K562 (cell line): ENCODE measurements at regions not wholly inside any gene's neighbourhood (a gene's known extent, or its start where the extent isn't known, plus 50 kb on each side); places are given as distances from the start of the nearest gene placed in this dataset.

Source experiments
- ATAC-seq: fragments of 200-7000 bp; cut with Tn5 transposase; 3 replicates; pipeline ENCODE4 v1.9.1; 2020; ENCODE audit warnings: moderate library complexity
- BruUV-seq: library from RNA; stranded (reverse); fragments of 400-500 nt; replicated peaks from 2 replicates; lab custom pipeline; 2021; lab: Mats Ljungman, UMichigan
- CTCF ChIA-PET: fragments of 300-600 bp; formaldehyde crosslinking; extraction: SDS; loops from one replicate; lab custom pipeline; 2021; ENCODE audit warnings: low intra/inter-chr PET ratio; lab: Yijun Ruan, JAX
- POLR2A ChIA-PET: fragments of 300-600, 350-650 bp; sonication (Branson Sonifier 250); formaldehyde crosslinking; extraction: SDS; loops from one replicate; lab custom pipeline; 2021; ENCODE audit warnings: antibody characterized with exemption, inconsistent platforms; lab: Yijun Ruan, JAX
- DNase-seq, 4 experiments: peaks; one replicate each; pipeline versions ENCODE4 v3.0.0 to v3.0.0-alpha.2; 2011 to 2018; ENCODE audit warnings: low spot score in 3 of 4, mixed read lengths in 3 of 4; ENCODE audit errors: extremely low read depth in 1 of 4
- FAIRE-seq: peaks from 2 replicates; lab custom pipeline; 2011; peaks lifted over from hg19 to GRCh38; lab: Jason Lieb, UNC
- H2AFZ ChIP-seq: 2 replicates; pipeline ENCODE4 v1.6.0; 2011; ENCODE audit warnings: low read depth, low read length, control low read depth, inconsistent platforms
- H3K27ac ChIP-seq: fragments of 200-600 bp; 3 replicates; pipeline ENCODE4 v1.8.0; 2011; ENCODE audit warnings: low read depth, mild to moderate bottlenecking, control low read depth, inconsistent platforms, low read length, moderate library complexity, mixed read lengths; ENCODE audit errors: extremely low read depth
- H3K27me3 ChIP-seq, 2 experiments: fragments of 300-600 bp in 1 of 2; 2 replicates in 1 of 2; 3 replicates in 1 of 2; pipeline versions ENCODE4 v1.6.0 to v1.8.0; 2011; ENCODE audit warnings: inconsistent platforms in 2 of 2, low read length in 2 of 2, mild to moderate bottlenecking in 1 of 2, mixed read lengths in 1 of 2, moderate library complexity in 1 of 2; ENCODE audit not compliant: control insufficient read depth in 2 of 2, insufficient read depth in 2 of 2
- H3K36me3 ChIP-seq: fragments of 300-600 bp; 3 replicates; pipeline ENCODE4 v1.8.0; 2011; ENCODE audit warnings: mild to moderate bottlenecking, low read length, inconsistent platforms; ENCODE audit not compliant: control insufficient read depth, insufficient read depth
- H3K4me1 ChIP-seq, 2 experiments: fragments of 200-600 bp in 1 of 2; replicated peaks in 1 of 2; 2 replicates in 1 of 2; 3 replicates in 1 of 2; pipeline versions ENCODE4 v1.5.1 to v1.8.0; 2011; ENCODE audit warnings: inconsistent platforms in 2 of 2, low read length in 2 of 2, mild to moderate bottlenecking in 1 of 2, mixed read lengths in 1 of 2, moderate library complexity in 1 of 2; ENCODE audit not compliant: control insufficient read depth in 2 of 2, insufficient read depth in 2 of 2
- H3K4me2 ChIP-seq: 2 replicates; pipeline ENCODE4 v1.6.1; 2011; ENCODE audit warnings: low read length, control low read depth, inconsistent platforms, mixed read lengths; ENCODE audit not compliant: insufficient read depth
- H3K4me3 ChIP-seq: fragments of 200-600 bp; sonication (generic), shearing (Covaris generic); 2 replicates; pipeline ENCODE4 v1.5.1; 2016; ENCODE audit warnings: control low read depth, inconsistent platforms
- H3K79me2 ChIP-seq: fragments of 200-600 bp; 3 replicates; pipeline ENCODE4 v1.8.0; 2011; ENCODE audit warnings: low read length, inconsistent platforms; ENCODE audit not compliant: control insufficient read depth, insufficient read depth
- H3K9ac ChIP-seq, 2 experiments: 2 replicates each; pipeline versions ENCODE4 v1.6.0 to v1.6.1; 2011; ENCODE audit warnings: low read depth in 2 of 2, low read length in 2 of 2, control low read depth in 1 of 2, inconsistent platforms in 1 of 2, mild to moderate bottlenecking in 1 of 2, mixed read lengths in 1 of 2; ENCODE audit not compliant: insufficient read depth in 1 of 2
- H3K9me1 ChIP-seq: one replicate; pipeline ENCODE4 v1.6.0; 2011; ENCODE audit warnings: inconsistent platforms, mild to moderate bottlenecking, low read length, moderate library complexity; ENCODE audit not compliant: control insufficient read depth, insufficient read depth
- H3K9me3 ChIP-seq: replicated peaks from 2 replicates; pipeline ENCODE4 v1.5.1; 2011; ENCODE audit warnings: low read depth, low read length, inconsistent platforms; ENCODE audit not compliant: control insufficient read depth, insufficient read depth
- H4K20me1 ChIP-seq: replicated peaks from 2 replicates; pipeline ENCODE4 v1.6.1; 2011; ENCODE audit warnings: low read length, inconsistent platforms, mixed read lengths; ENCODE audit not compliant: control insufficient read depth, insufficient read depth
- ELF2 ChIP-seq: fragments of 250-450 bp; sonication (Bioruptor Pico); IDR thresholded peaks from 2 replicates; pipeline ENCODE4 v1.5.0; 2021; ENCODE audit warnings: mild to moderate bottlenecking
- ZBTB11 ChIP-seq, 3 experiments: fragments of 200-800 bp in 1 of 3; fragments of 250-450 bp in 1 of 3; fragments of 450-650 bp in 1 of 3; sonication (Bioruptor Pico) in 1 of 3; sonication (Bioruptor generic) in 1 of 3; formaldehyde crosslinking in 1 of 3; IDR thresholded peaks; 2 replicates each; pipeline versions ENCODE4 v1.6.1 to v1.8.0; 2016 to 2022; ENCODE audit warnings: mild to moderate bottlenecking in 2 of 3, missing genetic modification characterization in 2 of 3, missing compliant biosample characterization in 1 of 3, moderate library complexity in 1 of 3
- WGBS: fragments of 100-300 bp; shearing (Covaris generic); methylation state at CpG from one replicate; pipeline ENCODE4 v1.1.6; 2016; ENCODE audit warnings: low coverage, mixed read lengths; ENCODE audit not compliant: insufficient coverage; ENCODE audit errors: missing lambda C conversion rate; 5-methylcytosine and 5-hydroxymethylcytosine counted together
- in situ Hi-C: fragments of 300-500 bp; cut with MboI; formaldehyde crosslinking; loops from 4 replicates; pipeline ENCODE4 v1.15.0; 2018; ENCODE audit warnings: inconsistent platforms, mixed read lengths
- intact Hi-C: fragments of 100-400 bp; cut with micrococcal nuclease; formaldehyde crosslinking; loops from 2 replicates; pipeline ENCODE4 v1.14.2; 2022

- CTCF ChIA-PET: no interaction called here
- Histone ChIP-seq H3K79me2 (no peaks in the 10 kb centered on the region), H3K9me1 (no peaks in the 10 kb centered on the region), H3K4me3 (no peak overlapping the region), H3K9me3 (no peaks in the 10 kb centered on the region), H3K4me1 (no peaks in the 10 kb centered on the region), H3K36me3 (no peaks in the 10 kb centered on the region), H4K20me1 (no peaks in the 10 kb centered on the region), H3K4me2 (no peak overlapping the region), H3K27ac (no peak overlapping the region), H2AFZ (no peak overlapping the region), H3K9ac (no peak overlapping the region), H3K27me3 (peaks cover 5 to 10% of the 10 kb centered on the region in 2 experiments; a peak in 4 of 5 replicates)
- no TSS peak for BruUV-seq
- in situ Hi-C loops: no loop called here
- no peak for ATAC-seq
- TF ChIP-seq ELF2 (CRISPR knock-in tag) (no peak), ZBTB11 (CRISPR knock-in tag; IDR thresholded peaks at IDR 0.05) (peak in 1 of 3 experiments; percentile 25; a peak in 1 of 6 replicates)
- no peak for DNase-seq
- 2% methylated on average over 5 of the region's 5 CpGs for WGBS
- intact Hi-C loops: no loop called here
- no peak for FAIRE-seq
- POLR2A ChIA-PET: interaction anchor here (1.2 to 2.0 kb wide), 2 partner anchors 12 to 25 kb away, joined by 4 to 5 read pairs; no protein-coding TSS in a partner anchor
Measured at GRCh38 chr20:48294942-48295341, 509.7 kb upstream of the SULF2 start.
